ENCODE measurements at regions not wholly inside any gene's neighbourhood (a gene's known extent, or its start where the extent isn't known, plus 50 kb on each side); places are given as distances from the start of the nearest gene placed in this dataset.
A peak's percentile ranks its signal among the peaks of the same experiment; 100 is the strongest.
"Not testable (repeated sequence)": the region's sequence is repeated elsewhere in the genome, so short reads cannot be mapped to it uniquely, and the experiment has no call there.

DNA sequence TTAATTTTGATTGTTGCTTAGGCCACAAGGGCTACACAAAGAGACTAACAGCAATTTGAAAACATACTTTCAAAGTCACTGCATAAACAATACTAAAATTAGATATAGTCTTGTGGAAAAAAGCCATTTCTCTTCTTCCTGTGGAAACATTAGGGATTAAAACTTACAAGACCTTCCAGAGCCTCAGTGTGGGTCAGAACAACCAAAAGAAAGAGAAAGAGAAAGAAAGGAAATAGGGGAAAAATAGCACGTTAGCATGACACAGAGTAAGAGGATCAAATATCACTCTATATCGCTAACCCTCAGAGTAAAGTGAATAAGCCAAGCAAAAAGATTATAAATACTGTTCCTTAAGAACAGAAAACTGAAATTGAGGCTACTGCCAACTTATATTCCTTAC lies 127.8 kb upstream of the DIAPH2 start:
- in situ Hi-C loops (cut with MboI; ENCODE audit: low pct_ligation_motif_present in 1 of 4, low pct_unique_long_range_greater_than_20kb in 1 of 4, low sequenced_read_pairs in 3 of 4) = no loop called here
- intact Hi-C loops (cut with DNase I; ENCODE audit: low total_unique reads) = no loop called here
- TF ChIP-seq CTCF (IDR thresholded peaks at IDR 0.05) = no peak
- no peak for TF ChIP-seq EP300 (IDR thresholded peaks at IDR 0.05; ENCODE audit: low read depth)
- TF ChIP-seq POLR2A (IDR thresholded peaks at IDR 0.05) = no peak
- TF ChIP-seq POLR2AphosphoS5 (IDR thresholded peaks at IDR 0.05) = no peak
- DNase-seq = no peak
- H3K36me3 ChIP-seq = no peaks in the 10 kb centered on the region
- H3K27ac ChIP-seq = peak overlapping the region in 3 of 4 donors; percentile 16 to 20 (median 20)
- 63% methylated on average over 2 of the region's 2 CpGs; no CpG with 5 or more reads in 1 of the 2 donors for WGBS, 2 donors (ENCODE audit: low coverage in 1 of 2)
- no peaks in the 10 kb centered on the region for H3K4me1 ChIP-seq
- no peak overlapping the region for H3K4me3 ChIP-seq
- no peaks in the 10 kb centered on the region for H3K27me3 ChIP-seq
- H3K9me3 ChIP-seq = no peaks in the 10 kb centered on the region

- in situ Hi-C loops (cut with MboI; ENCODE audit: low pct_ligation_motif_present in 1 of 4, low pct_unique_long_range_greater_than_20kb in 1 of 4, low sequenced_read_pairs in 3 of 4); H3K4me3 ChIP-seq; intact Hi-C loops (cut with DNase I; ENCODE audit: low total_unique reads); H3K36me3 ChIP-seq; DNase-seq; H3K27ac ChIP-seq; H3K9me3 ChIP-seq; H3K27me3 ChIP-seq; H3K4me1 ChIP-seq: not testable (repeated sequence)
- 30 to 67% methylated on average over 2 to 5 of the region's 5 CpGs for WGBS, 2 donors (ENCODE audit: low coverage in 1 of 2)
Observed at GRCh38 chrX:96561129-96561528, 123.5 kb upstream of the DIAPH2 start.

DNA sequence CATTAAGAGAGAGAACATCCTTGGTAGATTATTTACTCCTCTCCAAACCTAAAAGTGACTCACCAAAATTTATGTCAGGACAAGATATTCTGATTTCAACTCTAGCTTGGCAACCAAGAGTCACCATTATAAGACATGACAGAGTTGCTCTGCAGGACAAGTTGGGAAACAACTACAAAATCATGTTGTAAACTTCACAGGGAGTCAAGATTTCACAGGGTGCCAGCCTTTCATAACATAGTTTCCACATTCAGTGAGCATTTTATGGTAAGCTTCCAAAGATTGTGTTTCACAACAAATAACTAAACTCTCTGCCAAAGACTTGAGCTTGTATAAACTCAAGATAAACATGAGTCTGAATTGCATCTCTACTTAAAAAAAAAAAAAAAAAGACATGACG lies 121.0 kb upstream of the DIAPH2 start:
- no peak overlapping the region for H3K4me3 ChIP-seq
- H3K4me1 ChIP-seq = no peaks in the 10 kb centered on the region
- intact Hi-C loops (cut with DNase I; ENCODE audit: low total_unique reads) (no loop called here), in situ Hi-C loops (cut with MboI; ENCODE audit: low pct_ligation_motif_present in 1 of 4, low pct_unique_long_range_greater_than_20kb in 1 of 4, low sequenced_read_pairs in 3 of 4) (no loop called here)
- TF ChIP-seq CTCF (IDR thresholded peaks at IDR 0.05) (no peak), POLR2AphosphoS5 (IDR thresholded peaks at IDR 0.05) (peak in 2 of 3 donors; percentile 16 to 50), POLR2A (IDR thresholded peaks at IDR 0.05) (no peak), EP300 (IDR thresholded peaks at IDR 0.05; ENCODE audit: low read depth) (no peak)
- no peaks in the 10 kb centered on the region for H3K9me3 ChIP-seq
- H3K36me3 ChIP-seq = no peaks in the 10 kb centered on the region
- no peak for DNase-seq
- whole genome bisulfite sequencing, 2 donors (ENCODE audit: low coverage in 1 of 2) = 29 to 60% methylated on average over 1 of the region's 1 CpG
- H3K27me3 ChIP-seq = no peaks in the 10 kb centered on the region
- H3K27ac ChIP-seq = peak overlapping the region in 2 of 4 donors; percentile 28 to 32

DNA sequence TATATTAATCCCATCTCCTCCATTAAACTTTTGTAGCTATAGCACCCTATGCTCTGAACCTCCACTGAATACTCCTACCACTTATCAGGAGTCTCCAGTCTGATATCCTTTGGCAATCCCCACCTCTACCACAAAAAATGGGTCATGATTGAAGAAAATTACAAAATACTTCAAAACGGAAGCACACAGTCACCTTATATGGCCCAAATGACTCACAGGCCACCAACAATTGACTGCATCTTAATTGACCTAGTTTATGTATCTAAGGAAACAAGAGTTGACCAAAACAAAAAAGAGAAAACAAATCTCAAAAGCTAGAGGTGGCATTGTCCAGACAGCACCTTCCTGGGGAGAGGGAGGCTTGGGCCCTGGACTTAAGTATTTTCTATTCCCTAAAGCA lies 120.0 kb upstream of the DIAPH2 start:
- 66% methylated on average over 1 of the region's 1 CpG; no CpG with 5 or more reads in 1 of the 2 donors for WGBS, 2 donors (ENCODE audit: low coverage in 1 of 2)
- Histone ChIP-seq H3K27me3 (no peaks in the 10 kb centered on the region), H3K9me3 (no peaks in the 10 kb centered on the region), H3K36me3 (no peaks in the 10 kb centered on the region), H3K4me1 (no peaks in the 10 kb centered on the region), H3K27ac (no peak overlapping the region), H3K4me3 (no peak overlapping the region)
- no peak for TF ChIP-seq CTCF (IDR thresholded peaks at IDR 0.05)
- no peak for TF ChIP-seq POLR2AphosphoS5 (IDR thresholded peaks at IDR 0.05)
- no peak for TF ChIP-seq EP300 (IDR thresholded peaks at IDR 0.05; ENCODE audit: low read depth)
- TF ChIP-seq POLR2A (IDR thresholded peaks at IDR 0.05) = no peak
- in situ Hi-C loops (cut with MboI; ENCODE audit: low pct_ligation_motif_present in 1 of 4, low pct_unique_long_range_greater_than_20kb in 1 of 4, low sequenced_read_pairs in 3 of 4) = no loop called here
- no peak for DNase-seq
- intact Hi-C loops (cut with DNase I; ENCODE audit: low total_unique reads) = no loop called here

DNA sequence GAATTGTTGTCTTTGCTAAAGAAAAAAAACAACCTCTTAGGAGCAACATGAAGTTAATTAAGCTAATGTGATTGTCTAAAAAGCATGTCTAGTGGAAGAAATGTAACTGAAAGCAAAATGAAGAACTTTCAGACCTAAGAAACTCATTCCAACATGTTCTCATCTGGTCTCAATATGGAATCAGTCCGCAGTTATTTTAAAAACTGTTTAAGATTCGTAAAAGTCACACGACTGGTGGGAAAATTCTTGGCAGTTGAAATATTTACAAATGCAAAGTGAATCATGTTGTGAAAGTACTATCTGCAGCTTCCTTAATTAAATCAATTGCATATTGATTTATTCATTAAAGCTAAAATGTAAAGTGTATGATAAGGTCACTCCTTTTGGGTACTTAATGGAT lies 117.8 kb upstream of the DIAPH2 start:
- Histone ChIP-seq H3K36me3 (no peaks in the 10 kb centered on the region), H3K4me1 (no peaks in the 10 kb centered on the region), H3K27ac (no peak overlapping the region), H3K4me3 (no peak overlapping the region), H3K27me3 (no peaks in the 10 kb centered on the region), H3K9me3 (no peaks in the 10 kb centered on the region)
- WGBS, 2 donors (ENCODE audit: low coverage in 1 of 2) = 71 to 72% methylated on average over 3 of the region's 3 CpGs
- intact Hi-C loops (cut with DNase I; ENCODE audit: low total_unique reads) = no loop called here
- no peak for DNase-seq
- no peak for TF ChIP-seq POLR2AphosphoS5 (IDR thresholded peaks at IDR 0.05)
- TF ChIP-seq EP300 (IDR thresholded peaks at IDR 0.05; ENCODE audit: low read depth) = no peak
- no peak for TF ChIP-seq CTCF (IDR thresholded peaks at IDR 0.05)
- TF ChIP-seq POLR2A (IDR thresholded peaks at IDR 0.05) = no peak
- in situ Hi-C loops (cut with MboI; ENCODE audit: low pct_ligation_motif_present in 1 of 4, low pct_unique_long_range_greater_than_20kb in 1 of 4, low sequenced_read_pairs in 3 of 4) = no loop called here

Measured in transverse colon (tissue), 4 donors.